IPS-15b (cell line): ENCODE measurements at regions not wholly inside any gene's neighbourhood (a gene's known extent, or its start where the extent isn't known, plus 50 kb on each side); places are given as distances from the start of the nearest gene placed in this dataset.

Experiments used
- H3K27me3 ChIP-seq: one replicate; pipeline ENCODE4 v1.6.1; 2013; ENCODE audit warnings: low read length; ENCODE audit not compliant: control insufficient read depth, insufficient read depth
- H3K36me3 ChIP-seq: one replicate; pipeline ENCODE4 v1.6.1; 2013; ENCODE audit warnings: low read length; ENCODE audit not compliant: control insufficient read depth, insufficient read depth
- H3K4me1 ChIP-seq: one replicate; pipeline ENCODE4 v1.6.1; 2013; ENCODE audit warnings: mild to moderate bottlenecking, low read length; ENCODE audit not compliant: control insufficient read depth, insufficient read depth
- H3K4me3 ChIP-seq: one replicate; pipeline ENCODE4 v1.5.1; 2013; ENCODE audit warnings: low read depth, low read length
- H3K9ac ChIP-seq: one replicate; pipeline ENCODE4 v1.6.1; 2013; ENCODE audit warnings: low read depth, mild to moderate bottlenecking, low read length
- H3K9me3 ChIP-seq: one replicate; pipeline ENCODE4 v1.6.1; 2013; ENCODE audit warnings: mild to moderate bottlenecking, low read length; ENCODE audit not compliant: control insufficient read depth, insufficient read depth

GRCh38 chr10:8206882-8207281, 152.4 kb downstream of the GATA3 start:
- Histone ChIP-seq H3K27me3 (no peaks in the 10 kb centered on the region), H3K4me3 (no peak overlapping the region), H3K4me1 (no peaks in the 10 kb centered on the region), H3K9me3 (no peaks in the 10 kb centered on the region), H3K9ac (no peak overlapping the region), H3K36me3 (no peaks in the 10 kb centered on the region)

GRCh38 chr10:8211631-8212030, 157.1 kb downstream of the GATA3 start:
- Histone ChIP-seq H3K4me1 (no peaks in the 10 kb centered on the region), H3K36me3 (no peaks in the 10 kb centered on the region), H3K9me3 (no peaks in the 10 kb centered on the region), H3K9ac (no peak overlapping the region), H3K4me3 (no peak overlapping the region), H3K27me3 (no peaks in the 10 kb centered on the region)

GRCh38 chr10:8213735-8214134, 159.2 kb downstream of the GATA3 start:
- no peaks in the 10 kb centered on the region for H3K27me3 ChIP-seq
- no peak overlapping the region for H3K9ac ChIP-seq
- no peaks in the 10 kb centered on the region for H3K36me3 ChIP-seq
- H3K9me3 ChIP-seq: no peaks in the 10 kb centered on the region
- H3K4me1 ChIP-seq: no peaks in the 10 kb centered on the region
- no peak overlapping the region for H3K4me3 ChIP-seq

- Histone ChIP-seq H3K4me3 (no peak overlapping the region), H3K36me3 (no peaks in the 10 kb centered on the region), H3K9ac (no peak overlapping the region), H3K4me1 (no peaks in the 10 kb centered on the region), H3K27me3 (no peaks in the 10 kb centered on the region), H3K9me3 (no peaks in the 10 kb centered on the region)
Observed at GRCh38 chr10:8214587-8214986, 160.1 kb downstream of the GATA3 start.

DNA sequence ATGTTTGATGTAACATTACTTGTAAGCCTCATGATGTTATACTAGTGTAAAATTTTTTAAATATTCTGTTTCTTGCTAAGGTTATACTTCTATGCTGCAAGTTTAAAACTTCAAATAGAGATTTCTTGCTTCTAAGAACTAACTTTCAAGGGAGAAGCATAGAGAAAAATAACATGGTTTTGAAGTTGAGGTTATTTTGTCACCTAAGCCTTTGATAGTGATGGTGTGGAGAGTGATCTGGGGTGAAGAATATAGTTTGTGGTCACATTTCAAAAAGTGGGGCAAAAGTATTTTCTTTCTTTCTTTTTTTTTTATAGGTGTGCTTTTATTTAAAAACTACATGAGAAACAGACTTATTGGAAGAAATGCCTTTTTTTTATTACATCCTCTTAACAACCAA, 162.4 kb downstream of the GATA3 start:
- Histone ChIP-seq H3K27me3 (no peaks in the 10 kb centered on the region), H3K9me3 (no peaks in the 10 kb centered on the region), H3K36me3 (no peaks in the 10 kb centered on the region), H3K4me3 (no peak overlapping the region), H3K9ac (no peak overlapping the region), H3K4me1 (no peaks in the 10 kb centered on the region)

- Histone ChIP-seq H3K9me3 (no peaks in the 10 kb centered on the region), H3K4me3 (no peak overlapping the region), H3K27me3 (no peaks in the 10 kb centered on the region), H3K9ac (no peak overlapping the region), H3K4me1 (no peaks in the 10 kb centered on the region), H3K36me3 (no peaks in the 10 kb centered on the region)
Observed at GRCh38 chr10:8221451-8221850, 167.0 kb downstream of the GATA3 start.

GRCh38 chr10:8224591-8224990, 170.1 kb downstream of the GATA3 start:
- Histone ChIP-seq H3K9me3 (no peaks in the 10 kb centered on the region), H3K4me3 (no peak overlapping the region), H3K9ac (no peak overlapping the region), H3K4me1 (no peaks in the 10 kb centered on the region), H3K27me3 (no peaks in the 10 kb centered on the region), H3K36me3 (no peaks in the 10 kb centered on the region)

- H3K4me1 ChIP-seq: no peaks in the 10 kb centered on the region
- H3K36me3 ChIP-seq: no peaks in the 10 kb centered on the region
- no peaks in the 10 kb centered on the region for H3K27me3 ChIP-seq
- no peak overlapping the region for H3K4me3 ChIP-seq
- no peak overlapping the region for H3K9ac ChIP-seq
- no peaks in the 10 kb centered on the region for H3K9me3 ChIP-seq
Observed at GRCh38 chr10:8225187-8225586, 170.7 kb downstream of the GATA3 start.

- Histone ChIP-seq H3K9ac (no peak overlapping the region), H3K4me1 (no peaks in the 10 kb centered on the region), H3K27me3 (no peaks in the 10 kb centered on the region), H3K36me3 (no peaks in the 10 kb centered on the region), H3K4me3 (no peak overlapping the region), H3K9me3 (no peaks in the 10 kb centered on the region)
Observed at GRCh38 chr10:8227246-8227645, 172.8 kb downstream of the GATA3 start.

DNA sequence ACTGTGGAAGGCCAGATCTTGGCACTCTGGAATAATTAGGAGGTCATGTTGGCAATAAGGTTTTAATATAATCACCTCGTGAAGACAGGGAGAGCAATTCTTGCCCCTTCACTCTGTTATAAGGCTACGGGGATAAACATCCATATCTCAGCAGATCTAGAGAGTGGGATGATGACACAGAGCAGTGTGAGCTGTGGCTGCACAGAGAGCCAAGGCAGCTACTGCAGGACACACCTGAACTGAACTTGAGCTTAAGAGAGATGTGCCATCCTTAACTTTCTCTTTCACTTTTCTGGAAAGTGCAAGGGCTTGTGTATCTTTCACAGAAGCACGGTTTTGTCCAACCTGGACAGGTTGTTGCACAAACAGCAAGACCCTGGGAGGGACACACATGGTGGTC, 174.7 kb downstream of the GATA3 start:
- Histone ChIP-seq H3K4me1 (no peaks in the 10 kb centered on the region), H3K4me3 (no peak overlapping the region), H3K36me3 (no peaks in the 10 kb centered on the region), H3K9me3 (no peaks in the 10 kb centered on the region), H3K27me3 (no peaks in the 10 kb centered on the region), H3K9ac (no peak overlapping the region)

DNA sequence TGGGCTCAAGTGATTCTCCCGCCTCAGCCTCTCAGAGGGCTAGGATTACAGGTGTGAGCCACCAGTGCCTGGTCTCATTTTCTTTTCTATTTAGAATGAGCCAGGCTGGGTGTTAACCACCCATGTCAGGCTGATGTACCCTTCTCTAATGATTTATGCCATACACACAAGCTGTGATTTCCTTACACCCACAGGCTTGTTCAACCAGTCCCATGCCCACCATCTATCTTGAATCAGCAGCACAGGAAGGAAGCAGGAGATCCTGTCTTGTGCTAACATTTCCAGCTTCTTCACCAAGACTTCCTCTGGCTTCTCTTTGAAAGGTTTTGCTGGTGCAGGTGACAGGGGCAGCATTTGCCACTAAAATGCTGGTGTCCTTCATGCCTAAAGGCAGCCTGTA, 176.4 kb downstream of the GATA3 start:
- Histone ChIP-seq H3K9me3 (no peaks in the 10 kb centered on the region), H3K9ac (no peak overlapping the region), H3K36me3 (no peaks in the 10 kb centered on the region), H3K4me1 (no peaks in the 10 kb centered on the region), H3K4me3 (no peak overlapping the region), H3K27me3 (no peaks in the 10 kb centered on the region)

- Histone ChIP-seq H3K27me3 (no peaks in the 10 kb centered on the region), H3K9me3 (no peaks in the 10 kb centered on the region), H3K36me3 (no peaks in the 10 kb centered on the region), H3K9ac (no peak overlapping the region), H3K4me3 (no peak overlapping the region), H3K4me1 (no peaks in the 10 kb centered on the region)
Observed at GRCh38 chr10:8233049-8233448, 178.6 kb downstream of the GATA3 start.

DNA sequence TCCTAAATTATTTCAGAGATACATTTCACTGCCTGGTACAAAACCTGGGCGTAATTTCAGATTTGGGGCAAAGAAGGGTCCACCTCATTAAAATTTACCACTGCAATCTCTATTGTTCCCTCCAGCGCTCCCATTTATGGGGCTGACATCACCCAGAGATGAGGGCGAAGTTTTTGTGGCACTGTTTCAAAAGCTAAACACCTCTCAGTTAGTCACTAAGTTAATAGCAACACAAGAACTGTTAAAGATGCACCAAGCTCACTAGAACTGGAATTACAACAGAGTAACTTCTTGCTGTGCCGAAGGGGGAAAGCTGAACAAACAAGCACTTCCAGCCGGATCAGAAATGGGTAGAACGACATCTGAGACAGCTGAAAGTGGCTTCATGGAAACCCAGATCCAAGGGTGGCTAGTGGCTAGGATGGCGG, 179.4 kb downstream of the GATA3 start:
- Histone ChIP-seq H3K4me1 (no peaks in the 10 kb centered on the region), H3K9ac (no peak overlapping the region), H3K9me3 (no peaks in the 10 kb centered on the region), H3K36me3 (no peaks in the 10 kb centered on the region), H3K27me3 (no peaks in the 10 kb centered on the region), H3K4me3 (no peak overlapping the region)
